Esophagus mucosa (tissue), 1 donor: ENCODE measurements at regions not wholly inside any gene's neighbourhood (a gene's known extent, or its start where the extent isn't known, plus 50 kb on each side); places are given as distances from the start of the nearest gene placed in this dataset.

Source experiments
- ATAC-seq: fragments of 200-7000 bp; cut with Tn5 transposase; one replicate; pipeline ENCODE4 v1.9.1; 2020
- donor health status: DM: yes; HTN: yes; CAD: no.

DNA sequence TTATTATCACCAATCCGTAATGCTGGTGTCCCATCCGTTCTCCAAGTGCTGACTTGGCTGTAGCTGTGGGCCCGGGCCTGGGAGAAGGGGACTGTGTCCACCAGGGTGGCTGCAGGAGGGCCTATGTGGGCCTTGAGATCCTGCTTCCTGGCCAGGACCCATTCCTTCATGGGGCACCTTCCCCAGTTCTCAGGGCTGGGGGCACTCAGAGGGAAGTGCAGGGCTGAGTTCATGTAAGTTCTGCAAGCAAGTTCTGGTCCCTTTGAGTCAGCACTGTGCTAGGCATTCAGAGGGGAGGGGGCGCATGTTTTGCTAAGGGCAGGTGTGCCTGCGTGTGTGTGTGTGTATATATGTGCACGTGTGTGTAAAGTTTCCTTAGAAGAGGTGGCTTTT lies 94.0 kb downstream of the GLI2 start:
- ATAC-seq: no peak

- ATAC-seq: no peak
Observed at GRCh38 chr2:120830096-120830830, 94.6 kb downstream of the GLI2 start.

DNA sequence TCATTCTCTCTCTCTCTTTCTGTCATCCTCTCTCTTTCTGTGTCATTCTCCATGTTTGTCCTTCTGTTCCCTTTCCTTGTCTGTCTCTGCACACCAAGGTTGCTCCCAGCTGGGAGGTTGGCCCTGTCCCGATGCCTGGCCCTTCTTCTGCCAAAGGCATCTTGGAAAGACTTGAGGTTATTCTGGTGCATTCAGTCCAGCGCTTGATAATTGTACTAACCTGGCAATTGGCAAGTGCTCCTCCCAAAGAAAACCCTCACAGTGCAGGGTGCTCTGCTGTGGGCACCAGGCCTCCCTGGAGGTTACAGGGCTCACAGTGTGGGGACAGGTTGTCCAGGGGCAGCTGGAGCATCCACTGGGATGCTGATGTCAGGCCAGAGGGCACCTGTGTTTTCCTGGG lies 95.4 kb downstream of the GLI2 start:
- no peak for ATAC-seq

- no peak for ATAC-seq
Observed at GRCh38 chr2:120831891-120832290, 96.2 kb downstream of the GLI2 start.

DNA sequence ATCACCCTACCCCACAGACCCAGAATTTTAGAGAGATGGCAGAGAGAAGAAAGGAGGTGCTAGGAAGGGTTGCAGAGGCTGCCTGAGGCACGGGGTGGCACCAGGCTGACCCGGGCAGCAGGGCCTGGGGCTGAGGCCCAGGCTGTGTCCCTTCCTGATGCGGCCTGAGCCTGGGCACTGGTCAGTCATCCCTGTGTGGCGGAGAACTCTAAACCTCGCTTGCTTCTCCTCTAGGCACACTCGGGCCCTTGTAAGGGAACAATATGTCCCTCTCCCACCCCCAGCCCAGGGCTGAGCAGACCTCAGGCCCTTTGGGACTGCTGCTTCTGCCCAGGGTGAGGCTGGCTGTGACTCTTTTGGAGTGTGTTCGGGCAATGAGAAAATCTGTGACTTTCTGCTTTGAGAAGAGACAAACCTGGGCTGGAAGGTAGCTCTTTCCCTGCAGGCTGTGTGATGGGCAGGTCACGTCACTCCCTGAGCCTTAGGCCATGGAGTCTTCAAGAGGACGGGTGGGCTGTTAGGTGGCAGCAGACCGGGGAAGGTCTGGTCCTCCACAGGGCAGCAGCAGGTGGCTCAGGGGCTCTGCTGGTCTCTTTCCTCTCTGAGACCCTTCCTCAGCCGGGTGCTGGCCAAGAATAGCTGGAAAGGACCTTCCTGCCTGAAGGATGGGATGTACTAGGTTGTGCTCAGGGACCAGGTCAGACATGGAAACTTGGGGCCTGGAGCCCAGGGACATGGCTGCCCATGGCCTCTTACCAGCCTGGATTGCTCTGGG lies 96.8 kb downstream of the GLI2 start:
- no peak for ATAC-seq

DNA sequence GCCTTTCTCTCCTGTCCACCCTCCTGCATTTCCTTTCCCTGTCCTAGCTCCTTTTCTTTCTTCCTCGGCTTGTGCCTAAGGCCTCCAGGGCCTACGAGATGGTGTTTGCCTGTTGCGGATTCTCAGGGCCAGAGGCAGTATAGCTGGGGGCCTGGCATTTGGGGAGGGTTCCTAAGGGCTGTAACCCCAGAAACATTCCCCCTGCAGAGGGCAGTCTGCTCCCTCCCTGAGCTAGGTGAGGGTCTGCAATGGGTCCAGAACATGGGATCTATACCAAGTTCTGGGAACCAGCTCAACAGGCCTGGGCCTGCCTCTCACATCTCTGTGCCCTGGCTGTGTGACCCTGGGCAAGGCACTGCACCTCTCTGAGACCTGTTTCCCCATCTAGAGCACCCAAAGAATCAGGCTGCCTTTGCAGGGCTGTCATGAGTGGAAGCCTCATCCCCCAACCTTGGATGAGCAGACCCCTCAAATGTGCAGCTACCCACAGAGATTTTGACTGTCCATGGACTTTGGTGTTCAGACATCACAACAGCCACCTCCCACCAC lies 97.5 kb downstream of the GLI2 start:
- ATAC-seq: no peak

DNA sequence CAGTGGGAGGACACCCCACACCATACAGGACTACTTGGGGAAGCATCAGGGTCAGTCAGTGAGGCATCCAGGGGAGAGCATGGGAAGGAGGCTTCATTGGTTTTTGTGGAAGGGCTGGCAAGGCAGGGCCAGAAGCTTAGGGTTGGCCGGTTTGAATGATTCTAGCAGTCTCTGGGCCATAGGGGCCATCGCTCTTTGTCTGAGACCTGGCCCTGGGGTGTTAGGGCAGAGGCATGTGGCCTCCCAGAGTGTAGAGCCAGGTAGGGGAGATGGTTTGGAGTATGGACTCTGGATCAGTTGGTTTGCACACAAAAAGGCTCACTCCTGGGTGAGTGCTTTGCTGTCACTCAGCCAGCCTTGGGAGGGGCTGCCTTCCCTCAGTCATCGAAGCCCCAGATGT lies 98.5 kb downstream of the GLI2 start:
- ATAC-seq: no peak

- no peak for ATAC-seq
Observed at GRCh38 chr2:120836281-120836680, 100.6 kb downstream of the GLI2 start.

DNA sequence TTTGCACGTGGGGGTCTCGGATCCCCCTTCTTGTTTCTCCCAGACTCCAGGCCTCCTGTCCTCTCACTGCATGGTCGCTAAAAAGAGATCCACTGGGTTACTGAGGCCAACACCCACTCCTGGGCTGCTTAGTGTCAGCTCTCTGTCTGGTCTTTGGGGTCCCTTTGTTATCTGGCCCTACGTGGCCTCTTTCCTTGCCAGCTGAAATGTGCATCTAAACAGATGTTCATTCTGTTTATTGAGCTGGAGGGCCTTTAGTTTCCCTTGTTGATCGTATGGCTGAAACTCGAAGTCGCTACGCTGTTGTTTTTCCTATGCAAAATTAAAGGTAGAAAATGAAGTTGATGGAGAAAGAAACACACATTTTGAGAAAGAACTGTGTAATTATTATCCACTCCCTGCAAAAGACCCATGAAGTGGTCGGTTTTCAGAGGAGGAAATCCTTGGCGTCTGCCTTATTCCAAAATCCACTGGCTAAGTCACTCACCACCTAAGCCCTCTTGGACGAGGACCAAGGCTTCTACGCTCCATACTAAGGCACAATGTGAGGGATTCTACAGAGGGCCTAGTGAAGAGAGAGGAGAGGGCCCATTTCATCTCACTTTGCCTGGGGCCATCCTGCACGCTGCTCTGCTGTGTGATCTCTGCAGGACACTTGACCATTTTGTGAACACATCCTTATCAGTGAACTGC lies 105.3 kb downstream of the GLI2 start:
- no peak for ATAC-seq

GRCh38 chr2:120842456-120843439 lies 107.1 kb downstream of the GLI2 start:
- ATAC-seq: no peak

DNA sequence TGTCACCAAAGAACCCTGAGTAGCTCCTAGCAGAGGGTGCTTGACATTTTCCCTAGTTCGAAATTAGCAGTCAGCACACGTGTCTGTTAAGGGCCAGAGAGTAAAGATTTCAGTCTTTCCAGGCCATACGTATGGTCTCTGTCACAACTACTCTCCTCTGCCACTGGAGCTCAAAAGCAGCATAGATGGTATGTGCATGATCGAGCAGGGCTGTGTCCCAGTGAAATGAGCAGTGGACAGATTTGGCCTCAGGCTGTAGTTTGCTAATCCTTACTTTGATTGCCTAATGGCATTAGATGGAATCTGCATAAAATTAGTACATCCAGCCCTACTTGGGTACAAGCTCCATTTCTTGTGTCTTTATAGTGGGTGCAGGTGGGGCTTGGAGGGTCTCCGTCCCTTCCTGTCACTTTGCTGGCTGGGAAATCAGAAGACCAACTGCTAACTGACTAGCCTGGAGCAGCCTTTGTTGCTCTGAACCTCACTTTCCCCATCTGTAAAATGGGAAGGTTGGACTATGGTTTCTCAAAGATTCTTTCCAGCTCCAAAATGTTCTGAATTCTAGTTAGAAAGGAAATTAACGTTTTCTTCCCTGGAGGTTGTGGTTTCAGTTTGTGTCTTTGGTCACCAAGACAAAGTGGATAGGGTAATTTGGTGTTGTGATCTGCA lies 108.5 kb downstream of the GLI2 start:
- ATAC-seq: no peak

DNA sequence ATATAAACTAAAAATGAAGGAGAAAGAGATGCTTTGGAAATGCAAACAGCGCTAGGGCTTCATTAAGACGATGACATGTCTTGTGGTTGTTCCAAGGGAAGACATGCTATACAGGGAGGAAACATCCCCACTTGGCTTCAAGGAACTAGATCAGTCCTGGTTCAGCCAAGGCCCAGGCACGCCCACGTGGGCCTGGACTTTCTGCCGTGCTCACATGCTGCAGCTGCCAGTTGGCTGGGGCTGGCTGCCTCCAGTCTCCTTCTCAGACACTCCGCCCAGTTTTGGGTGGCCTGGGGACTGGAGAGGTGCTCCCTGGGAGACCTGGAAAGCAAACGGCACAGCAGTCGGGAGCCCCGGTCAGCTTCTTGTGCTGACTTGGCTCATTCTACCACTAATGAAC lies 109.6 kb downstream of the GLI2 start:
- peak; percentile 52 for ATAC-seq

GRCh38 chr2:120846406-120847095 lies 110.9 kb downstream of the GLI2 start:
- no peak for ATAC-seq

GRCh38 chr2:120847700-120848321 lies 112.1 kb downstream of the GLI2 start:
- ATAC-seq: peak; percentile 77

GRCh38 chr2:120849278-120849677 lies 113.6 kb downstream of the GLI2 start:
- no peak for ATAC-seq

- peak; percentile 33 for ATAC-seq
Observed at GRCh38 chr2:120850551-120850950, 114.9 kb downstream of the GLI2 start.

GRCh38 chr2:120851116-120851773 lies 115.6 kb downstream of the GLI2 start:
- ATAC-seq: no peak

- ATAC-seq: no peak
Observed at GRCh38 chr2:120852200-120852815, 116.6 kb downstream of the GLI2 start.

DNA sequence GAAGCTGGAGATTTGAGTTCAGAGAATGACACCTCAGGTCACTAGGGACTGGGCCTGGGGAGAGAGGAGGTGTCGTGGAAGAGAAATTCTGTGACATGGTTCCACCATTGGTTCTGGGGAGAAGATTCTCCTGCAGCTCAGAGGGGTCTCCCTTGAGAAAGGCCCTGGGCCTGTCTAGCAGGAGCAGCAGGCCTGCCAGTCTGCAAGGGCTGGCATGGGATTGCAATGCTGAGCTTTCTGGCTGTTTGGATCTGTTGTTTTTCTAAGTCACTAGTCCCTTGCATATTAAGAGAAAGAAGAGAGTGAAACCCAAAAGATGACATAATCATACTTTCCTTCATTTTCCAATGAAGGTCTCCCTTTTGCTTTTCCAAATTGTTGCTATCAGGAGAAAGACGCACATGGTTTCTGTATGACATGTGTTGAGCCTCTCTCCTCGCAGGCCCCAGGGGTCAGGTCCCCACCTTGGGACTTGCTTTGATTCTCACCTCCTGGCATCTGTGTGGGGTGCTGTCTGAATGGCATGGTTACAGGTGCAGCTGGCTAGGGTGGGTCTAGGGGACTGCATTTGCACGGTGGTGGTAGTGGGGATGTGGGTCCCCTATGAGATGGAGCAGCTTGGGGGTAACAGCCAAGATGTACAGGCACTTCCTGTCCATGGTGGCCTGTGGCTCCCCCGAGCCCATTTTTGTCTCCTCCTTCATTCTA lies 117.8 kb downstream of the GLI2 start:
- no peak for ATAC-seq
